HCT116 (cell line): ENCODE measurements at regions not wholly inside any gene's neighbourhood (a gene's known extent, or its start where the extent isn't known, plus 50 kb on each side); places are given as distances from the start of the nearest gene placed in this dataset.

ENCODE experiments used
- ATAC-seq: fragments of 200-7000 bp; cut with Tn5 transposase; 2 replicates; pipeline ENCODE4 v1.9.1; 2020; ENCODE audit warnings: mild to moderate bottlenecking, moderate library complexity
- BruUV-seq: library from RNA; stranded (reverse); fragments of 400-500 nt; replicated peaks from 2 replicates; lab custom pipeline; 2021; lab: Mats Ljungman, UMichigan
- CTCF ChIA-PET: fragments of 300-600 bp; sonication (Branson Sonifier 250); formaldehyde crosslinking; loops from one replicate; lab custom pipeline; 2021; ENCODE audit warnings: antibody characterized with exemption; lab: Charles Lee
- POLR2A ChIA-PET: fragments of 300-600, 350-600 bp; sonication (Branson Sonifier 250); formaldehyde crosslinking; loops from one replicate; lab custom pipeline; 2021; ENCODE audit warnings: antibody characterized with exemption; lab: Charles Lee
- RAD21 ChIA-PET, 2 experiments: fragments of 300-600 bp; sonication (Branson Sonifier 250); formaldehyde crosslinking; loops; one replicate each; lab custom pipeline; 2023; ENCODE audit warnings: low total read pairs in 2 of 2; ENCODE audit not compliant: uncharacterized antibody in 2 of 2, unreplicated experiment in 2 of 2, low non-redundant PET in 1 of 2; lab: Charles Lee
- DNase-seq: peaks from one replicate; pipeline ENCODE4 v3.0.0-alpha.2; 2010; ENCODE audit warnings: low read depth, low spot score
- H2AFZ ChIP-seq: fragments of 200-600 bp; shearing (Covaris generic), sonication (generic); 2 replicates; pipeline ENCODE4 v1.6.1; 2017; ENCODE audit warnings: low read depth, mixed run types, mixed read lengths, antibody characterized with exemption, low read length; ENCODE audit not compliant: poor library complexity, severe bottlenecking
- H3K27ac ChIP-seq: 2 replicates; pipeline ENCODE4 v1.5.1; 2012; ENCODE audit warnings: low read depth, low read length
- H3K27me3 ChIP-seq: fragments of 200-600 bp; sonication (generic); 2 replicates; pipeline ENCODE4 v1.6.1; 2016; ENCODE audit warnings: mixed run types, low read length, mixed read lengths; ENCODE audit not compliant: insufficient read depth
- H3K36me3 ChIP-seq, 2 experiments: fragments of 200-500 bp in 1 of 2; fragments of 200-600 bp in 1 of 2; sonication (Bioruptor generic) in 1 of 2; sonication (generic) in 1 of 2; 2 replicates each; pipeline versions ENCODE4 v1.5.1 to v1.6.1; 2014 to 2016; ENCODE audit warnings: low read length in 2 of 2, inconsistent platforms in 1 of 2, mixed read lengths in 1 of 2, mixed run types in 1 of 2; ENCODE audit not compliant: insufficient read depth in 2 of 2, control insufficient read depth in 1 of 2
- H3K4me1 ChIP-seq, 2 experiments: fragments of 200-600 bp in 1 of 2; sonication (generic) in 1 of 2; 2 replicates each; pipeline versions ENCODE4 v1.5.1 to v1.6.1; 2012 to 2017; ENCODE audit warnings: low read length in 2 of 2, inconsistent platforms in 1 of 2, mild to moderate bottlenecking in 1 of 2, mixed read lengths in 1 of 2, mixed run types in 1 of 2, moderate library complexity in 1 of 2; ENCODE audit not compliant: insufficient read depth in 2 of 2, control insufficient read depth in 1 of 2
- H3K4me2 ChIP-seq: fragments of 200-600 bp; sonication (generic); 2 replicates; pipeline ENCODE4 v1.6.1; 2017; ENCODE audit warnings: mixed run types, low read length, mixed read lengths
- H3K4me3 ChIP-seq, 2 experiments: fragments of 200-600 bp in 1 of 2; sonication (generic) in 1 of 2; replicated peaks in 1 of 2; 2 replicates each; pipeline ENCODE4 v1.5.1; 2011 to 2016; ENCODE audit warnings: low read length in 2 of 2, control low read depth in 1 of 2, low read depth in 1 of 2, mild to moderate bottlenecking in 1 of 2, mixed read lengths in 1 of 2, mixed run types in 1 of 2
- H3K79me2 ChIP-seq: fragments of 200-600 bp; sonication (generic); 2 replicates; pipeline ENCODE4 v1.6.1; 2017; ENCODE audit warnings: mild to moderate bottlenecking, mixed run types, low read length, moderate library complexity, mixed read lengths; ENCODE audit not compliant: insufficient read depth
- H3K9ac ChIP-seq: fragments of 200-600 bp; sonication (generic); 2 replicates; pipeline ENCODE4 v1.6.1; 2016; ENCODE audit warnings: low read length, mixed read lengths
- H3K9me2 ChIP-seq: fragments of 200-600 bp; sonication (generic), shearing (Covaris generic); 2 replicates; pipeline ENCODE4 v1.6.1; 2017; ENCODE audit warnings: mixed run types, mild to moderate bottlenecking, moderate library complexity; ENCODE audit not compliant: insufficient read depth
- H3K9me3 ChIP-seq, 2 experiments: fragments of 200-500 bp in 1 of 2; fragments of 200-600 bp in 1 of 2; sonication (Bioruptor generic) in 1 of 2; sonication (generic) in 1 of 2; 2 replicates each; pipeline ENCODE4 v1.6.1; 2014 to 2017; ENCODE audit warnings: low read length in 2 of 2, mixed read lengths in 2 of 2, inconsistent platforms in 1 of 2, low read depth in 1 of 2, mild to moderate bottlenecking in 1 of 2, mixed run types in 1 of 2, moderate library complexity in 1 of 2; ENCODE audit not compliant: control insufficient read depth in 1 of 2, insufficient read depth in 1 of 2
- H4K20me1 ChIP-seq: fragments of 200-600 bp; sonication (generic), shearing (Covaris generic); 2 replicates; pipeline ENCODE4 v1.6.1; 2017; ENCODE audit warnings: mixed run types, mild to moderate bottlenecking, moderate library complexity; ENCODE audit not compliant: insufficient read depth
- EZH2phosphoT487 ChIP-seq: fragments of 200-600 bp; IDR thresholded peaks from 2 replicates; pipeline ENCODE4 v1.6.1; 2018; ENCODE audit warnings: antibody characterized with exemption, borderline replicate concordance
- RAD21 ChIP-seq: IDR thresholded peaks from 2 replicates; pipeline ENCODE4 v1.6.1; 2012; ENCODE audit warnings: low read depth, mild to moderate bottlenecking
- SP1 ChIP-seq: IDR thresholded peaks from 2 replicates; pipeline ENCODE4 v1.6.1; 2012; ENCODE audit warnings: low read depth
- TCF7L2 ChIP-seq: IDR thresholded peaks from 2 replicates; pipeline ENCODE4 v1.7.0; 2011; ENCODE audit warnings: borderline replicate concordance, inconsistent platforms; ENCODE audit not compliant: insufficient read depth, insufficient read length; ENCODE audit errors: extremely low read depth
- YY1 ChIP-seq: IDR thresholded peaks from 2 replicates; pipeline ENCODE4 v1.6.1; 2011; ENCODE audit warnings: low read length, low read depth, moderate library complexity, mild to moderate bottlenecking; ENCODE audit not compliant: insufficient replicate concordance; ENCODE audit errors: extremely low read depth
- intact Hi-C: fragments of 100-400 bp; cut with micrococcal nuclease; formaldehyde crosslinking; loops from 2 replicates; pipeline ENCODE4 v1.10.0; 2022
- TF ChIP-seq, protein P1 (sequence below): IDR thresholded peaks from 2 replicates; pipeline ENCODE4 v1.6.1; 2012
- TF ChIP-seq, protein P2 (sequence below): IDR thresholded peaks from 2 replicates; pipeline ENCODE4 v1.6.1; 2011; ENCODE audit warnings: mild to moderate bottlenecking, low read length, moderate library complexity; ENCODE audit not compliant: insufficient replicate concordance; ENCODE audit errors: extremely low read depth
- TF ChIP-seq, protein P3 (sequence below), 3 experiments: fragments of 200-600 bp in 1 of 3; sonication (generic) in 1 of 3; IDR thresholded peaks in 2 of 3; conservative IDR thresholded peaks in 1 of 3; 2 replicates each; pipeline ENCODE4 v1.5.1; 2012 to 2017; ENCODE audit warnings: low read depth in 2 of 3, low read length in 2 of 3, antibody characterized with exemption in 1 of 3, borderline replicate concordance in 1 of 3, control low read depth in 1 of 3, mild to moderate bottlenecking in 1 of 3, mixed read lengths in 1 of 3, mixed run types in 1 of 3, moderate library complexity in 1 of 3; ENCODE audit not compliant: insufficient read depth in 1 of 3

DNA sequence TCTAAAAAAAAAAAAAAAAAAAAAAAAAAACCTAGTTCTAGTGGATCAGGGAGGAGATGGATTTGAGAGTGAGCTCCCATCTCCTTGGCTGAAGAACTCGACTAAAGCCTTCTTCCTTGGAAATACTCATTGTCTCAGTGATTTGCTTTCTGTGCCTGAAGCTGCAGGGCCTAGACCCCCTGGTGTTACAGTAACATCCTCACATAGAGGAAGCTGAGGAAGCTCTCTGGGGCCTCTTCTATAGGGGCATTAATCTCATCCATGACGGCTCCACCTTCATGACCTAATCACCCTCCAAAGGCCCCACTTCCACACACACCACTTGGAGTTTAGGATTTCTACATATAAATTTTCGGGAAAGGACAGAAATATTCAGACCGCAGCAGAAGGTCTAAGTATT, 95.9 kb upstream of the ETS2 start:
- ATAC-seq (no peak), DNase-seq (no peak)
- H3K36me3 ChIP-seq: no peaks in the 10 kb centered on the region
- intact Hi-C loops: loop anchor here (5.0 kb wide), 1 partner anchor 88 kb away; no protein-coding TSS in a partner anchor
- H3K4me2 ChIP-seq: no peak overlapping the region
- ChIA-PET RAD21 (no interaction called here), CTCF (no interaction called here), POLR2A (no interaction called here)
- no peaks in the 10 kb centered on the region; a peak in 1 of 4 replicates for H3K4me1 ChIP-seq
- H3K27me3 ChIP-seq: no peaks in the 10 kb centered on the region; the same call in 1 of the 2 replicates
- no peaks in the 10 kb centered on the region for H3K9me3 ChIP-seq
- TF ChIP-seq, protein P1, sequence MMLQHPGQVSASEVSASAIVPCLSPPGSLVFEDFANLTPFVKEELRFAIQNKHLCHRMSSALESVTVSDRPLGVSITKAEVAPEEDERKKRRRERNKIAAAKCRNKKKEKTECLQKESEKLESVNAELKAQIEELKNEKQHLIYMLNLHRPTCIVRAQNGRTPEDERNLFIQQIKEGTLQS: no peak
- TF ChIP-seq SP1: no peak
- TF ChIP-seq EZH2phosphoT487: no peak
- no peak for TF ChIP-seq YY1
- TF ChIP-seq, protein P2, sequence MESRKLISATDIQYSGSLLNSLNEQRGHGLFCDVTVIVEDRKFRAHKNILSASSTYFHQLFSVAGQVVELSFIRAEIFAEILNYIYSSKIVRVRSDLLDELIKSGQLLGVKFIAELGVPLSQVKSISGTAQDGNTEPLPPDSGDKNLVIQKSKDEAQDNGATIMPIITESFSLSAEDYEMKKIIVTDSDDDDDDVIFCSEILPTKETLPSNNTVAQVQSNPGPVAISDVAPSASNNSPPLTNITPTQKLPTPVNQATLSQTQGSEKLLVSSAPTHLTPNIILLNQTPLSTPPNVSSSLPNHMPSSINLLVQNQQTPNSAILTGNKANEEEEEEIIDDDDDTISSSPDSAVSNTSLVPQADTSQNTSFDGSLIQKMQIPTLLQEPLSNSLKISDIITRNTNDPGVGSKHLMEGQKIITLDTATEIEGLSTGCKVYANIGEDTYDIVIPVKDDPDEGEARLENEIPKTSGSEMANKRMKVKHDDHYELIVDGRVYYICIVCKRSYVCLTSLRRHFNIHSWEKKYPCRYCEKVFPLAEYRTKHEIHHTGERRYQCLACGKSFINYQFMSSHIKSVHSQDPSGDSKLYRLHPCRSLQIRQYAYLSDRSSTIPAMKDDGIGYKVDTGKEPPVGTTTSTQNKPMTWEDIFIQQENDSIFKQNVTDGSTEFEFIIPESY: no peak
- no TSS peak for BruUV-seq
- no peak overlapping the region for H3K4me3 ChIP-seq
- H3K27ac ChIP-seq: no peak overlapping the region
- H3K79me2 ChIP-seq: no peaks in the 10 kb centered on the region
- no peaks in the 10 kb centered on the region for H4K20me1 ChIP-seq
- H3K9ac ChIP-seq: no peak overlapping the region
- no peaks in the 10 kb centered on the region for H3K9me2 ChIP-seq
- no peak overlapping the region for H2AFZ ChIP-seq

DNA sequence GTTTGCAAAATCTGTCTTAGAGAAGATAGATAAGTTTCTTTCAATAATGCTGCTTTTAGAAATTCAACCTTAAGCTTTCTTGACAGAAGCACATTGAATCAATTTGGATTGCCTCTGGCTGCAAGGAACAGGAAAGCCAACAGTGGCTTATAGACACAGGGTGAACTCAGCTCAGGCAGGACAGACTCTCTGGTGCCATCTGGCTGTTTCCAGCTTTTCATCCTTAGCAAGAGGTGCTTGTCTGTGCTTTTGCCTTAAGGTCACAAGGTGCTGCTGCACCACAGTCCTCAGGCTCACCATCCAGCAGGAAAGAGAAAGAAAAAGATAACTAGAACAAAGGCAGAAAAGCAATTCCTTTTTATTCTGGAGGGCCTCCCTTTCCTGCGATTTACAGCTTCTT, 93.7 kb upstream of the ETS2 start:
- TF ChIP-seq YY1 (no peak), RAD21 (peak; percentile 60), TCF7L2 (no peak), SP1 (no peak)
- TF ChIP-seq, protein P3, sequence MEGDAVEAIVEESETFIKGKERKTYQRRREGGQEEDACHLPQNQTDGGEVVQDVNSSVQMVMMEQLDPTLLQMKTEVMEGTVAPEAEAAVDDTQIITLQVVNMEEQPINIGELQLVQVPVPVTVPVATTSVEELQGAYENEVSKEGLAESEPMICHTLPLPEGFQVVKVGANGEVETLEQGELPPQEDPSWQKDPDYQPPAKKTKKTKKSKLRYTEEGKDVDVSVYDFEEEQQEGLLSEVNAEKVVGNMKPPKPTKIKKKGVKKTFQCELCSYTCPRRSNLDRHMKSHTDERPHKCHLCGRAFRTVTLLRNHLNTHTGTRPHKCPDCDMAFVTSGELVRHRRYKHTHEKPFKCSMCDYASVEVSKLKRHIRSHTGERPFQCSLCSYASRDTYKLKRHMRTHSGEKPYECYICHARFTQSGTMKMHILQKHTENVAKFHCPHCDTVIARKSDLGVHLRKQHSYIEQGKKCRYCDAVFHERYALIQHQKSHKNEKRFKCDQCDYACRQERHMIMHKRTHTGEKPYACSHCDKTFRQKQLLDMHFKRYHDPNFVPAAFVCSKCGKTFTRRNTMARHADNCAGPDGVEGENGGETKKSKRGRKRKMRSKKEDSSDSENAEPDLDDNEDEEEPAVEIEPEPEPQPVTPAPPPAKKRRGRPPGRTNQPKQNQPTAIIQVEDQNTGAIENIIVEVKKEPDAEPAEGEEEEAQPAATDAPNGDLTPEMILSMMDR (IDR thresholded peaks at IDR 0.05 in 2 of 3, conservative IDR thresholded peaks at IDR 0.05 in 1 of 3; ENCODE audit: borderline replicate concordance in 1 of 3, insufficient read depth in 1 of 3, low read depth in 2 of 3, low read length in 2 of 3): peak; percentile 56 to 66 (median 65); a peak in 5 of 6 replicates
- no peaks in the 10 kb centered on the region for H3K9me2 ChIP-seq
- no peaks in the 10 kb centered on the region for H3K27me3 ChIP-seq
- POLR2A ChIA-PET: interaction anchor here (1.5 kb wide), 1 partner anchor 32 kb away, joined by 3 read pairs; no protein-coding TSS in a partner anchor
- no TSS peak for BruUV-seq
- H3K9me3 ChIP-seq: no peaks in the 10 kb centered on the region
- H2AFZ ChIP-seq: no peak overlapping the region
- H3K4me3 ChIP-seq: no peak overlapping the region
- ATAC-seq (peak; percentile 92), DNase-seq (peak; percentile 31)
- RAD21 ChIA-PET: interaction anchor here (0.8 to 1.3 kb wide), 2 partner anchors 43 to 426 kb away, joined by 3 to 5 read pairs; no protein-coding TSS in a partner anchor
- H3K27ac ChIP-seq: no peak overlapping the region
- no peaks in the 10 kb centered on the region for H4K20me1 ChIP-seq
- H3K4me2 ChIP-seq: no peak overlapping the region
- H3K9ac ChIP-seq: no peak overlapping the region
- CTCF ChIA-PET: interaction anchor here (1.0 to 2.1 kb wide), 7 partner anchors 9 to 426 kb away, joined by 3 to 7 read pairs (median 5); no protein-coding TSS in a partner anchor
- intact Hi-C loops: loop anchor here (2.0 to 5.0 kb wide), 2 partner anchors 90 to 207 kb away; no protein-coding TSS in a partner anchor
- no peaks in the 10 kb centered on the region; a peak in 1 of 4 replicates for H3K4me1 ChIP-seq
- no peaks in the 10 kb centered on the region for H3K79me2 ChIP-seq
- no peaks in the 10 kb centered on the region for H3K36me3 ChIP-seq
